ENCODE measurements at regions not wholly inside any gene's neighbourhood (a gene's known extent, or its start where the extent isn't known, plus 50 kb on each side); places are given as distances from the start of the nearest gene placed in this dataset.

GRCh38 chr5:135776457-135776856, 58.0 kb upstream of the SLC25A48 start:
- no peak for DNase-seq (ENCODE audit: extremely low read depth, low read depth)
- no peak for TF ChIP-seq CTCF (IDR thresholded peaks at IDR 0.05; ENCODE audit: low read depth, low read length)

- no peak for TF ChIP-seq CTCF (IDR thresholded peaks at IDR 0.05; ENCODE audit: low read depth, low read length)
- no peak for DNase-seq (ENCODE audit: extremely low read depth, low read depth)
Measured at GRCh38 chr5:135761746-135762145, 72.7 kb upstream of the SLC25A48 start.

GRCh38 chr5:135759149-135759784, 75.2 kb upstream of the SLC25A48 start:
- TF ChIP-seq CTCF (IDR thresholded peaks at IDR 0.05; ENCODE audit: low read depth, low read length) = no peak
- no peak for DNase-seq (ENCODE audit: extremely low read depth, low read depth)

- TF ChIP-seq CTCF (IDR thresholded peaks at IDR 0.05; ENCODE audit: low read depth, low read length) = no peak
- DNase-seq (ENCODE audit: extremely low read depth, low read depth) = no peak
Measured at GRCh38 chr5:135753990-135754389, 80.5 kb upstream of the SLC25A48 start.

- no peak for DNase-seq (ENCODE audit: extremely low read depth, low read depth)
- peak; percentile 6; the same call in 1 of the 2 replicates for TF ChIP-seq CTCF (IDR thresholded peaks at IDR 0.05; ENCODE audit: low read depth, low read length)
Measured at GRCh38 chr5:135750506-135750905, 84.0 kb upstream of the SLC25A48 start.

- DNase-seq (ENCODE audit: extremely low read depth, low read depth) = no peak
- TF ChIP-seq CTCF (IDR thresholded peaks at IDR 0.05; ENCODE audit: low read depth, low read length) = no peak
Measured at GRCh38 chr5:135747824-135748223, 86.6 kb upstream of the SLC25A48 start.

GRCh38 chr5:135745897-135746500, 88.5 kb upstream of the SLC25A48 start:
- no peak for DNase-seq (ENCODE audit: extremely low read depth, low read depth)
- no peak for TF ChIP-seq CTCF (IDR thresholded peaks at IDR 0.05; ENCODE audit: low read depth, low read length)

Data from AG09319 (cell line).